ENCODE measurements at regions not wholly inside any gene's neighbourhood (a gene's known extent, or its start where the extent isn't known, plus 50 kb on each side); places are given as distances from the start of the nearest gene placed in this dataset.
"Not testable (repeated sequence)": the region's sequence is repeated elsewhere in the genome, so short reads cannot be mapped to it uniquely, and the experiment has no call there.

DNA sequence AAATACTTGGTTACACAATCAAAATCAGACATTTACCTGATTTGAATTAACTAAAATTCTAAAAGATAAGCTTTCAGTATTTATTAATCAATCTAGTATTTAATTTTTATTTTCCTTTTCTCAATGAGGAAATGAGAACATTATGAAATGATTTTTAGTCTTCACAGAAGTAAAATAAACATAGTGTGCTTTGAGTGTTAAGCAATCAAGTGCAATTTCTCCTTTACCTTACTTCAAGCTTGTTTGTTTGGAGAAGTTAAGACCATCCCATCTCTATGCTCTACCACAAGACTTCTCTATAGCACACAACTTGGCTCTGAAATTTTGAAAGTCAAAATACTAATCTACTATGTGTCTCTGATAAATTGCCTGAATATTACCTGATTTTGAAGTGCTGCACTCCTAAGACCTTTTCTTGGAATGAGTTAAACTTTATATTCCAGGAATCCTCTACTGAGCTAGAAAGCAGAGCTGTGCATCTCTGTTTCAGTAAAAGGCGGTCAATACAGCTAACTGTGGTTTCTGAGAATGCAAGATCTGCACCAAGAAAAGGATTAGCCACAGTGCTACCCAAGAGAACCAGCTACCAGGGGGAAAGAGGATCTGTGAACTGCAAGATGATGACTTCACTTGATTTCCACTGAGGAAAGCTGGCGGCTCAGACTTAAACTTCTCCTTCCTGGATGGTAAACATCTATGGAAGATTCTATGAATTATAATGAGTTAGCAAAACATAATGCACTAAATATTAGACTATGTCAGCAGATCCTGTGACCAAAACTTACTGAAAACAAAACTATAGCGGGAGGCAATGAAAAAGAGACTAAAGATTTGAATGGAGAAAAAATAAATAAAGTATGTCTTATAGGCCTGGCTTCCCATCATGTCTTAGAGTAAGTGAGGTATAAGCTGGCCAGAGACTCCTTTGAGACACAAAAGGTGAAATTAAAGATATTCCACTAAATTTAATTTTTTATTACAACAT is 358.7 kb downstream of the TUBA3C start:
- DNase-seq, result not testable (repeated sequence)

DNA sequence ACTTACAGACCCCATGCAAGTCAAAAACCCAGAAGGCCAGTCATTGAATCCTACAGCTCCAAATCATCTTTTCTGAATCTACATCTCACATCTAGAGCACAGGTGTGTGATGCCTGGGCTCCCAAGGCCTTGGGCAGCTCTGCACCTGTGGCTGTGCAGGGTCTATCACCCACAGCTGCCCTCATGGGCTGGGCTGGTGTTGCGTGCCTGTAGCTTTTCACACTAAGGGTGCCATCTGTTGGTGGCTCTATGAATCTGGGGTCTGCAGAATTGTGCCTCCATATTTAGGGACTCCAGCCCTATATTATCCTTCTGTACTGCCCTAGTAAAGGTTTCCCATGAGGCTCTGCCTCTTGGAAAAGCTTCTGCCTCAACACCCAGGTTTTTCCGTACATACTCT is 407.6 kb downstream of the TUBA3C start:
- DNase-seq, result not testable (repeated sequence)

- DNase-seq, result not testable (repeated sequence)
Measured at GRCh38 chr13:18741696-18742095, 439.9 kb downstream of the TUBA3C start.

DNA sequence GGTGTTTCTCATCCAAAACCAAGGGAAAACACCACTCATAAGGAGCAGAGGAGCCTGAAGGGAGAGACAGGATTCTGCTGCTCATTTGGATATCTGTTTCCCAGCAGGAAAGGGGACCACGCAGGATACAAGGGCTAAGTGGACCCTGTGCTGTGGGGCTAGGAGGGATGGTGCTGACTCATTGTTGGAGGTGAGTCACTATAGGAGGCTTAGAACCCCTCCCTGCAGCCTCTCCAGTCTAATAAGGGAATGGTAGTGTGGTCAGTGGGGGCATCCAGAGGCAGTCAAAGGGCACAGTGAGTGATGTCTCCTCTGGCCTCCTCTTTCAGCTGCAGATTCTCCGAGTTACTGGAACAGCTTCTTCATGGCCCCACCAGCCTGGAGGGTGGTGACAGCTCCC is 442.3 kb downstream of the TUBA3C start:
- DNase-seq, result no peak

DNA sequence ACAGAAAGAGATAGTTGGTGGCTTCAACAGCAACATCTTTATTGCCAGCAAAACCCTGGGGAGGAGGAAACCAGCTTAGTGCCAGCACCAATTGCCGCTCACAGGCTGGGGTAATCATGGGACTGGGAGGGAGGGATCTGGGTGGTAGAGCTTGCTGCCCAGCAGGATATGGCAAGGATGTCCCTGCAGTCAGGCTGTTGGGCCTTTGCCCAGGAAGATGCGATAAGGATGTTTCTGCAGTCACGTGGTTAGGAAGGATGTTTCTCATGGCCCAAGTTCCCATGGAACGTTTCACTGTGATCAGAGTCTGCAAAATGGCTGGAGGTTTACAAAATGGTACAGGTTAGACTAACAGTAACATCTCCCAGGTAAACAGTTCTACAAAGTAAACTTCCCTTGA is 443.5 kb downstream of the TUBA3C start:
- not testable (repeated sequence) for DNase-seq

- DNase-seq, result not testable (repeated sequence)
Measured at GRCh38 chr13:18727138-18727537, 454.5 kb downstream of the TUBA3C start.

- not testable (repeated sequence) for DNase-seq
Measured at GRCh38 chr13:18726524-18726923, 455.1 kb downstream of the TUBA3C start.

DNA sequence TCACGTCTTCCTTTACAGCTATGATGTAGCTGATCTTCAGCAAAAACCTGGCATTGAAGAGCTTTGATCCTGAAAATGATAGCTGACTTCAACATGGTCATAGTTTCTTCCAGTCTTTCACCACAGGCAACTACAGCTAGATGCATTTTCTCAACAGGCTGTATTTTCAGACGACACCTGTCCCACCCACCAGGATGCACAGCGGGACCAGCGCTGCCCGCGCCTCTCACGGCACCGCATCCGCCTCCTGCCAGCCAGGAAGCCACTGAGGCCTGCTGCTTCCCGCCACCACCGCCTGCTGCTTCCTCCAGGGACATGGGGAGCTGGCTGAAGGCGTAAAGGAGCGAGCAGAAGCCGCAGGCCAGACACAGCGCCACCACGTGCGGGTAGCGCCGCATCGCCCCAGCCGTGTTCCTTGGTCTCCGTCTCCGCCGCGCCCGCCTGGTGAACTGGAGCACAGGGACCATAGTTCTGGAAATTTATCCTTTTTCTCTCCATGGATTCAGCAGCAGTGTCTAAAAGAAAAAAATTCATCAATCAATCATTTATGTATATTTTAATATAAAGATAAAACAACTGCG is 456.3 kb downstream of the TUBA3C start:
- not testable (repeated sequence) for DNase-seq

GRCh38 chr13:18714889-18715288 is 466.7 kb downstream of the TUBA3C start:
- DNase-seq, result no peak

DNA sequence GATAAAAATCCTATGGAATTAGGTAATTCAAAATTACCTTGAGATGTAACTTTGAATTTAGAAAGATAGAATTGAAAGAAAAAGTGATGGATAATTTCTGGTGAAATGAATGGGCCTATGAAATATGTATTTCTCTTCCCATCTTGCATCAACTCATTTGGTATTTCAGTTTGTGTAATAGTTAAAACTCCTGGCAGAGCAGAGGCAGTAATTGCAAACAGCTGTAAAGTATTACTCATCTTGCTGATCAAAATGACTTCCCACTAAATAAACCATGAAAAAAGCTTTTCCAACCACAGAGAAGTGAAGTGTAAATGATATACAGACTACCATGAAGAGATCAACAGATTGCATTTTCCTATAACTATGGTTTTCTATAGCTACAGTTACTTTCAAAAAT is 471.0 kb downstream of the TUBA3C start:
- not testable (repeated sequence) for DNase-seq

DNA sequence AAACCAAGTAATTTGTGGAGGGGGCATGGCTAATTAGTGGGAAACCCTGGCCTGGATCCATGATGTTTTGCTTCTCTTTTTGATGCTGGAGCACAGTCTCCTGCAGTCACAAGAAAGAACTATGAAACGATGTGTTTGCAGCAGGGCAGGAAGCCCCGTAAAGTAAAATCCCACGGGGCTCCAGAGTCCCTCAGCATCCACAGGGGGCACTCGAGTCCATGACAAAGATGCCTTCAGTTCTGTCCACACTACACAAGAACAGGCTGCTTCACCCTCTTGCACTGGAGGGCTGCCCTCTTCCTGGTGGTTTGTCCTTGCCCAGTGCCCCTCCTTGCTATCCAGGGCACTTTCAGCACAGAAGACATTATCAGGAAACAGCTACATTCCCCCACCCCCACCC is 475.1 kb downstream of the TUBA3C start:
- not testable (repeated sequence) for DNase-seq

GRCh38 chr13:18702464-18703247 is 479.0 kb downstream of the TUBA3C start:
- DNase-seq, result not testable (repeated sequence)

DNA sequence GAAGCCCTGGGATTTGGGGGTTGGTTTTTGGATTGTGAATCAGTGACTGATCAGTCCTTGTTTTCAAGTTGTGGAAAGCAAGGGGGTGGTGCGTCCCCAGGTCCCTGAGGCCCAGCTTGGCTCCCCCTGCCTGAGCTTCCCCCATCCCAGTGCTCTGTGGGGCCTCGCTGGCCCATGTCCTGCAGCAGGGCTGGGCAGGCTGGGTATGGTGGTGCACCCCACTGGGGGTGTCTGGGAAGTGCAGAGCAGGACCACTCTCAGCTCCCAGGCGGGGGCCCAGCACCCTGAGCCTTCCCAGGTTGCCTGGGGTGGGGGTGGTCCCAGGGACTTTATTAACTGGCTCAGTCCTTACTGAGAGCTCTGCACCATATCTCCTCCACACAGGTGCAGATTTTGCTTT is 483.3 kb downstream of the TUBA3C start:
- DNase-seq, result not testable (repeated sequence)

- DNase-seq, result not testable (repeated sequence)
Measured at GRCh38 chr13:18697851-18698250, 483.8 kb downstream of the TUBA3C start.

DNA sequence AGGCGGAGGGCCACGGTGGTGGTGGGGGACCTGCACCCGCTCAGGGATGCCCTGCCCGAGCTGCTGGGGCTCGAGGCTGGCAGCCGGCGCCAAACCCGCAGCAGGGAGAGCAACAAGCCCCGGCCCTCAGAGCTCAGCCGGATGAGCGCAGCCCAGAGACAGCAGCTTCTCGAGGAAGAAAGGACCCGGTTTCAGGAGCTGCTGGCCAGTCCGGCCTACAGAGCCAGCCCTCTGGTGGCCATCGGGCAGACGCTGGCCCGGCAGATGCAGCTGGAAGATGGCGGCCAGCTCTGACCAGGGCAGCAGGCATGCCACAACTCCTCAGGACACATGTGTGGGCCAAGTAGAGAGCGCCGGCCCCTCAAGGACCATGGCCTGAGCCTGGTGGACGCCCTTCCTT is 484.4 kb downstream of the TUBA3C start:
- DNase-seq, result not testable (repeated sequence)

DNA sequence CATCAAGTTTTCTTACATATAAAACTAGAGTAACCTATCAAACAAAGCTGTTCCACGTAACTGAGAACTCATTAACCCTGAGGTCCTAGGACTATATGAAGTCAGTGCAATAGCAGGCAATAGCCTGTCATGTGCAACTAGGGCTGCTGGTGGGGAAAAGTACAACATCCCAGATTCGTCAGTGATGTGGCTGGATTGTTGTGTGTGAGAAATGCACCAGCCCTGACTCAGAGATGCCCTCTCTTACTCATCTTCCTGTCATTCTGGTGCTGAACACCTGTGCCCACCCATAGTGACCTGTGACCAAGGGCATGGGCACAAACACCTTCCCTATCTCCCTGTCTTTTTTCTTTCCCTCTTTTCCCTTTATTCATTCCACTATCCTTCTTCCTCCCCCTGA is 504.2 kb downstream of the TUBA3C start:
- not testable (repeated sequence) for DNase-seq

GRCh38 chr13:18675268-18675667 is 506.4 kb downstream of the TUBA3C start:
- DNase-seq, result not testable (repeated sequence)

DNA sequence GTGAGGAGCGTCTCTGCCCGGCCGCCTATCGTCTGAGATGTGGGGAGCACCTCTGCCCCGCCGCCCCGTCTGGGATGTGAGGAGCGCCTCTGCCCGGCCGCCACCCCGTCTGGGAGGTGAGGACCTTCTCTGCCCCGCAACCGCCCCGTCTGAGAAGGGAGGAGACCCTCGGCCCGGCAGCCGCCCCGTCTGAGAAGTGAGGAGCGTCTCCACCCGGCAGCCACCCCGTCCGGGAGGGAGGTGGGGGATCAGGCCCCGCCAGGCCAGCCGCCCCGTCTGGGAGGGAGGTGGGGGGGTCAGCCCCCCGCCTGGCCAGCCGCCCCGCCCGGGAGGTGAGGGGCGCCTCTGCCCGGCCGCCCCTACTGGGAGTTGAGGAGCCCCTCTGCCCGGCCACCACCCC is 507.8 kb downstream of the TUBA3C start:
- DNase-seq, result not testable (repeated sequence)

- DNase-seq, result not testable (repeated sequence)
Measured at GRCh38 chr13:18666585-18666984, 515.0 kb downstream of the TUBA3C start.

- not testable (repeated sequence) for DNase-seq
Measured at GRCh38 chr13:18665716-18666115, 515.9 kb downstream of the TUBA3C start.

DNA sequence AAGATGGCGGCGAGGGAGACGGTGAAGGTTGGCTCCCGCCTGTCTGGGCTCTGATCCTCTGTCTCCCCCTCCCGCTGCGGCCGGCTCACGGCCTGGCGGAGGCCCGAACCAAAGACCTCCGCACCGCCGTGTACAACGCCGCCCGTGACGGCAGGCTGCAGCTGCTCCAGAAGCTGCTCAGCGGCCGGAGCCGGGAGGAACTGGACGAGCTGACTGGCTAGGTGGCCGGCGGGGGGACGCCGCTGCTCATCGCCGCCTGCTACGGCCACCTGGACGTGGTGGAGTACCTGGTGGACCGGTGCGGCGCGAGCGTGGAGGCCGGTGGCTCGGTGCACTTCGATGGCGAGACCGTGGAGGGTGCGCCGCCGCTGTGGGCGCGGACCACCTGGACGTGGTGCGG is 516.5 kb downstream of the TUBA3C start:
- DNase-seq, result not testable (repeated sequence)

DNA sequence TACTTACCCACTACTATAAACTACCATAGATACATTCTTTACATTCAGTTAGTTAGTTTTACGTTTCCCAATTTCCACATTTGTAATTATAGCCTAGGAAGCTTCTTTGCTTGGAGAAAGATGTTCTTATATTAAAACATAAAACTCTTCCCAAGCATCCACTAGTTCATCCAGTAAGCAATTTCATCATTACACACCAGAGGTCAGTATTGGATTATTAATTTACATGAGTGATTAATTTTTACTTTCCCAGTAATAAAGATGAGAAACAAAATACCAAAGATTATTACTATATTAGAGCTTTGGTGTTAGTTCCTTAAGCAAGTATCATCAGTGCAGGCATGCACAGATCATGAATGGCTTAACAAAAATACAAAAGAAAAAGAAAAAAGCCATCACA is 518.4 kb downstream of the TUBA3C start:
- DNase-seq, result not testable (repeated sequence)

DNA sequence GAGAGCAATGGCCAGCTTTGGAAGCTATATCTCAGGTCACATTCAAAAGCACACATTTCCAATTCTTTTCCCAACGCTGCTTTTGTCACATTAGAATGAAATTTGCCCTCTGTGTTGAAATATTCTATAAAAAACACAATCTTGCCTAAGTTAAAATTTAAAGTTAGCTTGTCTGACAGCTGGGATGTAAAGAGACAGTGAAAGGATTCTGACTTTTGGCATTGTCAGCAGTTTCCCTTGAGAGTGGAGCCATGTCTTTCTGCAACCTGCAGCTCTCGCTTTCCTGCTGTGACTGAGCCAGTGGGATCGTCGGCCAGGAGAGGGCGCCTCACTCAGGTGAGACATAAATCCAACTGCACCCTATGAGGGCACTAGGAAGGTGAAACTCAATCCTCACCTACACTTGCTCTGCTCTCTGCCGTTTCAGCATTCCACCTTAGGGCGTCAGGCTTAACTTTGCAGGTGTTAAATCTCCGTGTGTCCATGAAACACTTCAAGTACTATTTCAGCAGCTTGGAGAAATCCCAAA is 537.9 kb downstream of the TUBA3C start:
- DNase-seq, result peak; percentile 2 to 6

Measured in activated CD4-positive, alpha-beta T cell treated with anti-CD3 and anti-CD28 coated beads, Interleukin-2, amount 50 U/mL, for 4 hours (primary cell).